Astrocyte of the spinal cord (primary cell): ENCODE measurements at regions not wholly inside any gene's neighbourhood (a gene's known extent, or its start where the extent isn't known, plus 50 kb on each side); places are given as distances from the start of the nearest gene placed in this dataset.

Source experiments
- DNase-seq: peaks from one replicate; pipeline ENCODE4 v3.0.0; 2011; ENCODE audit warnings: low read depth, low spot score
- H3K4me3 ChIP-seq: 2 replicates; pipeline ENCODE4 v1.5.1; 2011; ENCODE audit warnings: low read depth, mild to moderate bottlenecking, low read length, moderate library complexity
- CTCF ChIP-seq: IDR thresholded peaks from 2 replicates; pipeline ENCODE4 v1.5.1; 2012; ENCODE audit warnings: low read depth, mild to moderate bottlenecking, low read length, inconsistent platforms
- in situ Hi-C: cut with HindIII; loops from 2 replicates; pipeline ENCODE4 v1.10.0; 2017; ENCODE audit warnings: low sequenced_read_pairs

GRCh38 chr9:124198331-124198730, 59.4 kb upstream of the NEK6 start:
- no peak for DNase-seq
- no peak overlapping the region for H3K4me3 ChIP-seq
- in situ Hi-C loops, result no loop called here
- TF ChIP-seq CTCF, result no peak

- TF ChIP-seq CTCF, result no peak
These were observed 58.8 kb upstream of the NEK6 start for GRCh38 chr9:124198948-124199347.

GRCh38 chr9:124199474-124199873, 58.3 kb upstream of the NEK6 start:
- TF ChIP-seq CTCF, result no peak
- H3K4me3 ChIP-seq, result no peak overlapping the region
- in situ Hi-C loops, result no loop called here
- DNase-seq, result no peak

More at GRCh38 chr9:124198948-124199347, 58.8 kb upstream of the NEK6 start:
- DNase-seq, result no peak
- H3K4me3 ChIP-seq, result no peak overlapping the region
- in situ Hi-C loops, result no loop called here

GRCh38 chr9:124202447-124202971, 55.2 kb upstream of the NEK6 start:
- no peak overlapping the region for H3K4me3 ChIP-seq
- in situ Hi-C loops, result no loop called here
- DNase-seq, result no peak
- no peak for TF ChIP-seq CTCF

- in situ Hi-C loops, result no loop called here
- no peak for TF ChIP-seq CTCF
- DNase-seq, result no peak
- no peak overlapping the region for H3K4me3 ChIP-seq
These were observed 51.9 kb upstream of the NEK6 start for GRCh38 chr9:124205686-124206352.

- in situ Hi-C loops, result no loop called here
- no peak for TF ChIP-seq CTCF
These were observed 51.4 kb upstream of the NEK6 start for GRCh38 chr9:124206391-124206790.

More at GRCh38 chr9:124206391-124206790, 51.4 kb upstream of the NEK6 start:
- H3K4me3 ChIP-seq, result no peak overlapping the region
- no peak for DNase-seq
